WERI-Rb-1 (cell line): ENCODE measurements at regions not wholly inside any gene's neighbourhood (a gene's known extent, or its start where the extent isn't known, plus 50 kb on each side); places are given as distances from the start of the nearest gene placed in this dataset.

Source experiments
- DNase-seq: peaks from one replicate; pipeline ENCODE4 v3.0.0-alpha.2; 2020
- H3K27ac ChIP-seq: fragments of 250-450 bp; sonication (Bioruptor Pico); 2 replicates; pipeline ENCODE4 v1.5.1; 2020; ENCODE audit warnings: mild to moderate bottlenecking, moderate library complexity
- H3K27me3 ChIP-seq: fragments of 250-450 bp; sonication (Bioruptor Pico); 2 replicates; pipeline ENCODE4 v1.5.1; 2021; ENCODE audit warnings: mild to moderate bottlenecking, low read depth, moderate library complexity; ENCODE audit not compliant: insufficient read depth, severe bottlenecking
- H3K36me3 ChIP-seq: fragments of 250-450 bp; sonication (Bioruptor Pico); 2 replicates; pipeline ENCODE4 v1.5.1; 2020; ENCODE audit warnings: mild to moderate bottlenecking, moderate library complexity
- H3K4me3 ChIP-seq: 2 replicates; pipeline ENCODE4 v1.5.1; 2011; ENCODE audit warnings: low read depth, mild to moderate bottlenecking, control low read depth, low read length
- H3K9me3 ChIP-seq: fragments of 250-450 bp; sonication (Bioruptor Pico); 2 replicates; pipeline ENCODE4 v1.5.1; 2021; ENCODE audit warnings: mild to moderate bottlenecking, moderate library complexity; ENCODE audit not compliant: severe bottlenecking
- CTCF ChIP-seq: IDR thresholded peaks from 2 replicates; pipeline ENCODE4 v1.5.1; 2011; ENCODE audit warnings: low read depth, mild to moderate bottlenecking, control low read depth, inconsistent platforms, low read length

GRCh38 chr5:58080573-58080972 is 379.3 kb downstream of the PLK2 start:
- TF ChIP-seq CTCF = no peak
- H3K9me3 ChIP-seq = no peaks in the 10 kb centered on the region
- no peaks in the 10 kb centered on the region for H3K36me3 ChIP-seq
- H3K27ac ChIP-seq = no peak overlapping the region
- no peak for DNase-seq
- no peaks in the 10 kb centered on the region for H3K27me3 ChIP-seq
- H3K4me3 ChIP-seq = no peak overlapping the region

- Histone ChIP-seq H3K27ac (no peak overlapping the region), H3K4me3 (no peak overlapping the region), H3K9me3 (no peaks in the 10 kb centered on the region), H3K36me3 (no peaks in the 10 kb centered on the region), H3K27me3 (no peaks in the 10 kb centered on the region)
- TF ChIP-seq CTCF = no peak
- DNase-seq = no peak
Measured at GRCh38 chr5:58077966-58078365, 381.9 kb downstream of the PLK2 start.

GRCh38 chr5:58077416-58077815 is 382.5 kb downstream of the PLK2 start:
- no peak overlapping the region for H3K27ac ChIP-seq
- no peaks in the 10 kb centered on the region for H3K36me3 ChIP-seq
- no peak for DNase-seq
- H3K9me3 ChIP-seq = no peaks in the 10 kb centered on the region
- H3K27me3 ChIP-seq = no peaks in the 10 kb centered on the region
- H3K4me3 ChIP-seq = no peak overlapping the region
- no peak for TF ChIP-seq CTCF

GRCh38 chr5:58076483-58077257 is 383.2 kb downstream of the PLK2 start:
- Histone ChIP-seq H3K36me3 (no peaks in the 10 kb centered on the region), H3K4me3 (no peak overlapping the region), H3K9me3 (no peaks in the 10 kb centered on the region), H3K27ac (no peak overlapping the region), H3K27me3 (no peaks in the 10 kb centered on the region)
- TF ChIP-seq CTCF = no peak
- DNase-seq = no peak

GRCh38 chr5:58075907-58076306 is 384.0 kb downstream of the PLK2 start:
- no peak overlapping the region for H3K27ac ChIP-seq
- H3K36me3 ChIP-seq = no peaks in the 10 kb centered on the region
- no peak overlapping the region for H3K4me3 ChIP-seq
- no peaks in the 10 kb centered on the region for H3K9me3 ChIP-seq
- TF ChIP-seq CTCF = no peak
- DNase-seq = no peak
- no peaks in the 10 kb centered on the region for H3K27me3 ChIP-seq

- Histone ChIP-seq H3K36me3 (no peaks in the 10 kb centered on the region), H3K4me3 (no peak overlapping the region), H3K27ac (no peak overlapping the region), H3K27me3 (no peaks in the 10 kb centered on the region), H3K9me3 (no peaks in the 10 kb centered on the region)
- no peak for TF ChIP-seq CTCF
- no peak for DNase-seq
Measured at GRCh38 chr5:58074717-58075116, 385.2 kb downstream of the PLK2 start.
